Hematopoietic multipotent progenitor cell treated with erythropoietin and hydrocortisone succinate and interleukin-3 and kit ligand, for 15 days (in vitro differentiated cells): ENCODE measurements at regions not wholly inside any gene's neighbourhood (a gene's known extent, or its start where the extent isn't known, plus 50 kb on each side); places are given as distances from the start of the nearest gene placed in this dataset.
"Not testable (repeated sequence)": the region's sequence is repeated elsewhere in the genome, so short reads cannot be mapped to it uniquely, and the experiment has no call there.

Experiments used
- DNase-seq: peaks from one replicate; pipeline ENCODE4 v3.0.0-alpha.2; 2015; ENCODE audit warnings: low spot score

DNA sequence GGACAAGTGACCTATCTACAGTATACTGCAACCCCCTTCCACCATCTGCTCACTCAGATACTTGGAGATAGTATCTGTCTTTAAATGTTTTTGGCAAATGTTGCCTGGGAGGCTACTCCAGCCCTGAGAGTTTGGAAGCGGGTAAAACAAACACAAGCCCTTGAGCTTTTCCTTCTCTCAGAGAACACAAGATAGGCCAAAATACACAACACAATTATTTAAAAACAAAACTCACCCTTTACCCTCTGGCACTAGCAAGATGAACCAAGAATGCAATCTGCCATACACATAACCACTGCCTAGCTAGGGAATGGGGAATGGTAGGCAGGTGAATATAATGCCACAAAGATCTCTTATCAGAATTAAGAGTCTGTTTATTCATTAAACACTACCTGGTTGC, 324.7 kb upstream of the FAM47C start:
- DNase-seq, result no peak

DNA sequence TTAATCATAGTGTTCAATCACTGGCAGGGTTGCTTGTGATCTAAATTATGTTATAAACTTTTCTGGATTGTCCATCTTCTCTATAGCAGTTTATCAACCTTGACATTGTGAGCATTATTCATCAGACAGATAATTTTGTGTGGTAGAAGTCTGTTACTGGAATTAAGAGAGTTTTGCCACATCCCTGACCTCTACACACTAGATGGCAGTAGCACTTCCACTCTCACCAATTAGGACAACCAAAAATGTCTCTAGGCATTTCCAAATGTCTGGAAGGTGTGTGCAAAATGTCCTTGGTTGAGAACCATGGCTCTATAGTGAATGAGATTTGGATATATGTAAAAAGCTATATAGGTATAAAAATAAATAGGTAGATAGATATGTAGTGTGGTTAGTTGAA, 324.1 kb upstream of the FAM47C start:
- DNase-seq, result no peak

DNA sequence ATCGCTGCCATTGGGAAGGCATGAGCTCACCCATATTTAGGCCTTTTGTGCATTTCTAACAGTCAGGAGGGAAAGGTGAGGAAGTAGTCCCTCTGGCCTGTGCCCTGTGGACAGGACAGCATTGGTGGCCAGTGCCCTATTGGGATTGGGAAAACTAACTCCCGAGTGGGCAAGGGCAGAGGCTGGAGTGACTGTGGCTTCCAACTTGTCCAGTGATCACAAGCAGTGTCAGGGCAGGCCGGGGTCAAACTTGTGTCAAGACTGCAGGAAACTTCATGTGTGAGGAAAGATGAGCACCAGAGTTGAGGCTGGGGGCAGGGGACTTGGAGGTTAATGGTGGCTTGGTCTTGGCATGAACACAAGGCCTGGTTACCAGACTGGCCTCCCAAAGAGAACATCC, 286.2 kb upstream of the FAM47C start:
- no peak for DNase-seq

DNA sequence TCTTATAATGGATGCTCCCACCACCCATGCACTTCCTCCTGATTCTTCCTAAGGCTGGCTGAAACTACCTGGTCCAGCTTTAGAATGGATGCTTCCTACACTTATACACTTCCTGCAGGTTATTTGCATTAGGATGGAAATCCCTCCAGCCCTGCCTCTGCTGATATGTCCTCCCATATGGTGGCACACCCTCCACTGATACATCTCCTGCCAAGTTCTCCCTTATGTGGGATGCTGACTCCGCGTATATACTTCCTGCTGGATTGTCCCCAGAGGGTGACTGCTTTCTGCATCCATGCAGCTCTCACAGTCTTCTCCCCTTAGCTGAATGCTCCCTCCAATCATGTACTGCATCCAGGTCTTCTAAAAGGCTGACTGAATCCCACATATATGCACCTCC, 254.6 kb upstream of the FAM47C start:
- no peak for DNase-seq

DNA sequence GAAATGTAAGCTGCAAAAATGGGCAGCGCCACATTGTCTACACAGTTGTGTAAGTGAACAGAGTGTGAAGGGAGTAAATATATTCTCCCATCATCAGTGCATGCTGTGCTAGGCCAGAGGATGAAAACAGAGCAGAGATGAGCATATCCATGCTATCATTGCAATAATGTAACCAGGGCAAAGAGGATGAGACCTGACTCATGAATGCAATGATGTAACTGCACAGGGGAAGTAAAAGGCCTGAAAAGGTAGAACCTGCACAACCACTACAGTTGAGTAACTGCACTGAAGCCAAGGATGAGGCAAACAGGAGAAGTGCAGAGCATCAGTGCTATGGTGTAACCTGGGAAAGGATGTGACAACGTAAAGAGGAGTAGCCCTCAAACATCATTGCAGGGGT, 220.4 kb upstream of the FAM47C start:
- DNase-seq, result no peak

DNA sequence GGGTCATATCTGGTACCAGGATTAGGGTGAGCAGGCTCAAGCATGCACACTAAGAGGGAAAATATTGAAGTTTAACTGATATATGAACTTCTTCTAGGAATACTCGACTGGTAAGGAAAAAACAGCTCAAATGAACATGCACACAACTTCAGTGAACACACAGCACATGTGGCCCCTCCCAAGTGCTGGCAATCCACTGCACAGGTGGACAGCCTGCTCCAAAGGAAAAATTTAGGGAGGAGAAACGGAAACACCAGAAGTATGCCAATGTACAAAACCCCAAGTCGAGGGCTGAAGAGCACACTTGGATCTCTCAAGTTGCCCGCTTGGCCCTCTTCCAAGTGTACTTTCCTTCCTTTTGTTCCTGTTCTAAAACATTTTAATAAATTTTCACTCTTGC, 205.0 kb upstream of the FAM47C start:
- DNase-seq, result no peak

DNA sequence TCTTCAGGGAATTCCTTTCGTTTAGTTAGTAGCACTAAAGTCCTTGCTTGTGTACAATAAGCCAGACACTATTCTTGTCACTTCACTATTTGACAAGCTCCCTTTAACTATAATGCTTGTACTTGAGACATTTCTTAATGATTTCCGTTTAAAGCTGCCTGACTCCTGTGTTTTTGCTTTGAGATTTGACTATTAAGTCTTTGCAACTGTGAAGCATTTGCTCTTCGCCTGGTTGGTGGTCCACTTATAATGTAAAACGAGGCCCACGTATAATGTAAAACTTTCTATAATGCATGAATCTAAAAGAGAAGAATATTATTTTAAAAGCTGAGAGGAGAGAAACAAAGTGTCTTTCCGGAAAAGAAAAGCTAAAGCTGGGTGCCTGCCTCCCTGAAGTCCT, 204.1 kb upstream of the FAM47C start:
- no peak for DNase-seq

DNA sequence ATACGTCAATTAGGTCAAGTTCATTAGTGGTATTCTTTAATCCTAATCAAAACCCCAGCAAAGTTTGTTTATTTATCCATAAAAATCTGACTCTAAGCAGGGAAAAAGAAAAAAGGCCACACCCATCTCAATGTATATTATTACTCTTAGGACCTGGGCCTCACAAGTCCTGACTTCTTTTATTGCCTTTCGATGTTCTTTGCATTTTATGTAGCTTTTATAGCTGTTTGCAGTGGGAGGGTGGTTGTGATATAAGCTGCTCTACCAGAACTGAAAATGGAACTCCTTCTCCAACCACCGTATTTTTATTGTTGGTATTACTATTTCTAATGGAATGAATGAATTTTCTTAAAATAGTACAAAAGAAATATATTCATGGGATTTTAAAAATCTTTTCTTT, 163.3 kb upstream of the FAM47C start:
- no peak for DNase-seq

DNA sequence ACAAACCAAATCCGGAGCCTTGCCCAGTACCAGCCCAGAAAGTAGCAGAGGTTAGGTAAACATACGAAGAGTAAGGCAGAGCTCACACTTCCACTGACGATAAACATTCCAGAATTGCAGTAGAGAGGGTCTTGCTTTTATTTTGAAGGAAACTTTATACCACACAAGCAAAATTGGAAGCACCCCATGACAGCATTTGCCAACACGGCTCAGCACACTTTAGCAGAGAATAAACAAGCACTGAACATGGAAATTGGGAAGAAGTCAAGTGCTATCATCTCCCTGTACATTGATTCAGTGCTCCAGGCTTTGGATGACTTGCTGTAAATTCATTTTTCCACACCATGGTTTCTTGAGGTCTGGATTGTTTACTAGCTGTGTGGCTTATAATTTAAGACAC, 160.7 kb upstream of the FAM47C start:
- no peak for DNase-seq

DNA sequence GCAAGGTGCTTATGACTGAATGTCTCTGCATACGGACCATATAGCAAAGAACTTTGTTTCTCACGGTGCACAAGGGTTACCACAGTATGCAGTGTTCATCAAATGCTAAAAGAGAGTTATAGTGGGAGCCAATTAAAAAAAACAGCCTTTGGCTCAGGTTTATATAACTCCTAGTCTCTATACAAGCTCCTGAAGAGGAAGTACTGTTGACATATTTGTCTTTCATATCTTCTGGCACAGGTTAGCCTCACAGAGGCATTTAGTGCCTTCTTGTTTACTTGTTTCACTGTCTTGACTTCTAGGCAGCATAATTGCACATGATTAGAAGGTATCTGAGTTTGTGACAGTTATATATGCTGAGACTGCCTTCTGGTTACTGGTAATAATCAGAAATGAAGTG, 158.8 kb upstream of the FAM47C start:
- DNase-seq, result no peak

DNA sequence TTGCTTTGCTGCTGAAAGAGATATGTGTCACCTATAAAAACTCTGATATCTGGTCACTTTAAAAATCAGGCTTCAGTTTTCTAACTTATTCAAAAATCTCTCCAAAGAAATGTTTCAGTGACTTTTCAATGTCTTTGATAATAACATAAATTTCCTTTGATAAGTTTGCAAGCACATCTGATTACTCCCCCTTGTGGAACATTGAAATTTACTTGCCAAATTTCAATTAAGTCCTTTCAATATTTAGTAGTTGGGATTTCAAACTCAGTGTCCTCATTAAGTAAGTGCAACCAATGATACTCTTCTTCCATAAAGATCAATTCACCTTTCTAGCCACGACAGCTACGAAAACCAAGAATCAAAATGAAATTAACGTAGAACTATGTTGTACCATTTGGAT, 151.3 kb upstream of the FAM47C start:
- no peak for DNase-seq

DNA sequence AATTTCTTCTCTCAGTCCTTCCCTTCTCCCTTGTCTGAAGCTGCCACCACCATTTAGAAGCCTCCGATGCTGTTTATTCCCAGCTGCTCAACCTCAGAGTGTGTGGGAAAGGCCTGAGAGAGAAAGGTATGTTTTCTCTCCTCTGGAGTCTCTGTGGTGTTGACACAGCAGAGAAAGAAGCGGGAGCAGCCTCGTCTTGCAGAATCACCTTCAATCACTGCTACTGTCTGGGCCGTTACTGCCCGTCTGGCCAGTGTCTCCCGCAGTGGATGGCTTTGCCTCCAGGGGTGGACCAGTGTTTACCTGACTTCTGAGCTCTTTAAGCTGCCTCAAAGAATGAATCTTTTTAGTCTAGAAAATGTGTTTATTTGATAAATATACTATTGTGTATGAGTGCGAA, 148.9 kb upstream of the FAM47C start:
- DNase-seq, result no peak

DNA sequence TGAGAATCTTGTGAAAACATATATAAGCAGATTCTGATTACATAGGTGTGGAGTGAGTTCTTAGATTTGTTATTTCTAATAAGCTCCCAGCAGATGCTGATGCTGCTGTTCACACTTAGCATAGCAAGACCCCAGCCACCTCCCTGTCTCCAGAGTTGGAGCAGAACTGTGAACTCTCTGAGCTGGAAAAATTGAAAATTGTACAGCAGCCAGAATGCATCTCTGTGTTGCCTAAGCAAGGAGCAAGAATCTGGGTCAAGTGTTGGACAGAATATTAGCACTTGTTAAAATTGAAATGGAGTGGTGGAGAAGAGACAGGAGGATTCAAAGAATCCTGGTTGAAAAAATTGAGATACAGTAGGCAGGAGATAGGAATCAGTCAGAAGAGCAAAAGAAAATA, 146.6 kb upstream of the FAM47C start:
- DNase-seq, result no peak

DNA sequence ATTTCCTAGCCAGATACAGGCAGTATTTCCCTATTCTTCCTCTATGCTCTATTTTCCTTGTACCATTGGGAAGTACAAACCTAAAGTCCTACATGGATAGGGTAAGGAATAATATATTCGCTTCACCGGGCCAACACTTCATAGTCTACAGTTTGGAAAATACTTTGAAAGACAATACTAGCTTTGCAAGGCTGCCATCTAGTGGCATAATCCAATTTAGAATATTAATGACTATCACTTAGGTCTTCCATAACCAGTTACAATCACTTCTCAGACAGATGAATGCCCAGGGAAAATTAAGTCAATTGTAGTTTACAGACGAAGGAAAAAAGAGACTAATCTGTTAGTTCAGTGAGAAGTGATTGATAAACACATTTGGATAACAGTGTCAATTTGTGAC, 141.0 kb upstream of the FAM47C start:
- DNase-seq, result peak; percentile 2

DNA sequence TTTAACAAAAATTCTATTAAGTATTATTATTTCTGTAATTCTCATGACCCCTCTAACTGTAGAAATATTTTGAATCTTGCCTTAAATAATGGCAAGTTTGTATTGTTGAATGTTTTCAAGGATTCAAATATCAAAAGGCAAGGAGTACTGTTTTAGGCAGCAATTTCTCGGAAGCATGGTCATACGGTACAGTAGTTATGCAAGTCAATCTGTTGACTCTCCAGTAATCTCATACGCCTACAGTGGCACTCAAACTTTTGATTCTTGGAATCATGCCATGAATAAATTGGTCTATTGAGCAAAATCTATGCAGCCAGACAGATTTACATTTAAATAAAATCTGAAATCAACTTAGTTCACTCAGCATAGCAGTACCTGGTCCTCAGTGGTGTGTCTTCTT, 139.6 kb upstream of the FAM47C start:
- DNase-seq, result no peak

DNA sequence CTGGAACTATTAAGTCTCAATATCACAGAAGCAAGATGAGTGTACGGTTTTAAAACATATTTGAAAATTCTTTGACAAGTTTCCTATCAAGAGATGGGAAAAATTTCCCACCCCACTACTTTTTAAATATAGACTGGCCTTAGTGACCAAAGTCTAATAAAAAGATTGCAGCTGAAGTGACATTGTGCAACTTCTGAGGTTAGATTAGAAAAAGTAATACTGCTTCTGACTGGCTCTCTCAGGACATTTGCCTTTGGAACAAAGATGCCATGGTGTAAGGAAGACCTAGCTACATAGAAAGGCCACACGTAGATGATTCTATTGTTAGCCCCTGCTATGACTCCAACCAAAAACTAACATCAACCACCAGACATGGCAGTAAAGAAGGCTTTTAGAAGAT, 138.7 kb upstream of the FAM47C start:
- DNase-seq, result no peak

DNA sequence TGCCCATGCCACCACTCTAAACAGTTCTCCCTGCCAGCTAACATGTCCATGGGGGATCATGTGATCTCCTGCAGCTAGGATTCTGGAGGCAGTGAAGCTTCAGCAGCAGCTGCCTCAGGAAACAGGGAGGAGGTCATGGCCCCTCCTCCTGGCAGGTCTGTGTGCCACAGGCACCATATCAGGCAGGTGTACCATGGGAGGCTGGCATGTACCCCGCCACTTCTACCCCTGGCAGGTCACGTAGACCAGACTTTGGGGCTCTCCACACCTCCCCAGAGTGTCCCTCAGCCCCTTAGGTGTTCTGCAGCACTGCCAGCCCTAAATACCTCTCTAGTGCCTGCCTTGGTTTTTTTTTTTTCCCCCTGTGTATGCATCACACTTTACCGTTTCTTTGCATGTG, 110.5 kb upstream of the FAM47C start:
- DNase-seq, result no peak

DNA sequence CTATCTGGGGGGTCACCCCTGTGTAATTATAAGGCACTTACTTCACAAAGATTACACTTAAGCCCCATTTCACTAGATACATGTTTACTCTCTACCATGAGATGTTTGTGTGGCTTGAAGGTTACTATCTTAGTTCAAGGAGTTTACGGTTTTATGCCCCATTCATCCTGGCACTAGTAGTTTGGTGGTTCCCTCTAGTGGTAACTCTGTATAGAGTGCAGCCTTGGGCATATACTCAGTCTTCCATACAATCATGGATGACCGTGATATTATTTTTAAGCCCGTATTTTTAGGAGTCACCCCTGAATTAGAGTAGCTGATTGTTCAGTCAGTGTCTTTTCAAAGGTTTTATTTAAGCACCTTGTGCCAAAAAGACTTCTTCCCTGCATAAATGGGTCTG, 109.9 kb upstream of the FAM47C start:
- DNase-seq, result no peak

DNA sequence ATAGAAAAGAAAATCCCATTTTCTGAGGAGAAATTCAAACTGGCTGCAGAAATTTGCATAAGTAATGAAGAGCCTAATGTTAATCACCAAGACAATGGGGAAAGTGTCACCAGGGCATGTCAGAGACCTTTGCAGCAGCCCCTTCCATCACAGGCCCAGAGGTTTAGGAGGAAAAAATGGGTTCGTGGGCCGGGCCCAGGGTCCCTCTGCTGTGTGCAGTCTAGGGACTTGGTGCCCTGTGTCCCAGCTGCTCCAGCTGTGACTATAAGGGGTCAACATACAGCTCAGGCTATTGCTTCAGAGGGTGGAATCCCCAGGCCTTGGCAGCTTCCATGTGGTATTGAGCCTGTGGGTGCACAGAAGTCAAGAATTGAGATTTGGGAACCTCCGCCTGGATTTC, 103.6 kb upstream of the FAM47C start:
- not testable (repeated sequence) for DNase-seq

DNA sequence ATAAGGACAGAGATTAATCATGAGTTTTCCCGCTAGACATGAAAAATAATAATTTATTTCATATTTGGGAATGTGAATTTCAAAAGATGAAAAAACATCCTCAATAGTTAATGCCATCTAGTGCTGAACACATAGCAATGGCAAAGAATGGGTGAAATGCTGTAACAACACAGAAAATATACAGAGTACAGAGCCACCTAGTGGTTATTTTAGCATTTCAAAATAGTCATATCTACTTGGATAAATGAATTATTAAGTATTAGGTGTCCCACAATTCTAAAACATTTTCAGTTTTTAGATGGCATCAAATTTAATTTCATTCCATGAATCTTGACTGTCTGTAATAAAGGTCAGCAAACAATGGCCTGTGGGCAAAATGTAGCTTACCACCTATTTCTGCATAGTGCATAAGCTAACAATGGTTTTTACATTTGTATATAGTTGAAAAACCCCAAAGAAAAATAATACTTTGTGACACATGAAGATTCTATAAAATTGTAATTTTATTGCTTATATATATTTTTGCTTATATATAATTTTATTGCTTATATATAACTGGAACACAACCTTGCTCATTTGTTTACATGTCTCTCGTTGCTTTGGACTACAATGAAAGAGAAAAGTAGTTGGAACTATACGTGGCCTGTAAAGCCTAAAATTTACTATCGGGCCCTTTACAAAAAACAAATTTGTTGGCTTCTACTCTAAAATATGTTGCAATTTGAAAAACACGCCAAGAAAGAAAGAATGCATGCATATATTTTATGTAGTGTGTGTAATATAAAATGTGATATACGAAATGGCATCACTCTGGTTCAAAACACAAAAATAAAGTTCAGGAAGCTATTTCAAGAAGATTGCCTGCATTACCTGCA, 99.1 kb upstream of the FAM47C start:
- DNase-seq, result peak; percentile 2

DNA sequence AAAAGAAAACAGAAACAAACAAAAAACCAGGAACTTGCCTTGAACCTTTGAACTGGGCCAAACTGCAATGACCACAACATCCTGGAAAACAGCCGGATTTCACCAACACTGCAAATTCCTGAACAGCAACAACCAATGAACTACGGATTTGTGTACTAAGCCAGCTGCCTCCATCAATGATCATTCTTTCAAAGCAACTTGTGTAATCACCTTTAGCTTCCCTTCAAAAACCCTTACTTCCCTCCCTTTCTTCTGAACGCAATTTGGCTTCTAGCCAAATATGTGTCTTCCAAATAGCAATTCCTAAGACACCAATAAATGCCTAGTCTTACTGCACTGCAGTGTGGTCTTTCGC, 98.5 kb upstream of the FAM47C start:
- no peak for DNase-seq

DNA sequence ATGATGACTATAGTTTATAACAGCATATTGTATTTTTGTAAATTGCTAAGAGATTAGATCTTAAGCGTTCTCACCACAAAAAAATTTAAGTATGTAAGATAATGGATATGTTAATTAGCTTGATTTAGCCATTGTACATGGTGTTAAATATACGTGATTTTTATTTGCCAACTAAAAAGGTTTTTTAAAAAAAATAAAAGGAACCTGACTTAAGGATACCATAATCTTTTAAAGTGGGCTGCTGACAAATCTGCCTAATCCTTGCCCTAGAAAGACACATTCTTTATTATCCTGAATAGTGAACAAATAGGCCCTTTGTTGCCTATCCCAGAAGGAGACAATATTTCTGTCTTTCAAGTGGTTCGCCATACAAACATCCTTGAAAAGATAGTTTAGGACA, 94.6 kb upstream of the FAM47C start:
- no peak for DNase-seq

DNA sequence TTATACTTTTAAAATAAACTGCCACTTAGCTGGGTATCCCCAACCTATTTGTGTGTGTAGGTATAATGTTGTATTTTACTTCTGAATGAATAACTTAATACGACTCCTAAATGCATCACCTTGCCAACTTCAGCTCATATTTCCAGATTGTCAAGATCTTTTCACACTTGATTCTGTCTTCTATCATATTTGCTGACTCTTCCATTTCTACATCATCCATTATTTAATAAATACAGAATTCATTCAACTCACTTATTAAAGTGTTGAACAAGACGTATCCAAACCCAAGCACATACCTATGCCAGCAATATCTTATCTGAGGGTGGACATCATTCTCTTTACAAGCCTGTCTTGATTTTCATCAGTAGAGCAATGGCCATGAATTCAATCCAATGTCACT, 91.2 kb upstream of the FAM47C start:
- no peak for DNase-seq

DNA sequence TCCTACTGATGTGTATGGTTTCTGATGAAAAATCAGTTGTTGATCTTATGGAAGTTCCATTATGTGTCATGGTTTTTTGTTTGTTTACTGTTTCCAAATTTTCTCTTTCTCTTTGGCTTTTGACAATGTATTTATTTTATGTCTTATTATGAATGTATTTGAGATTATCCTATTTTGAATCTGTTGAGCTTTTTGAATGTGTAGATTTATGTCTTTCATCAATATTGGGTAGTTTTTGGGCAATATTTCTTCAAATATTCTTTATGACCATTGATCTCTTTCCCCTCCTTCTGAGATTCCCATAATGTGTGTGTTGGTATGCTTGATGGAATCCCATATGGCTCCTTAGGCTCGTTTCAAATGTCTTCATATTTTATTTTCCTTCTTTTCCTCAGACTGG, 80.5 kb upstream of the FAM47C start:
- DNase-seq, result no peak

DNA sequence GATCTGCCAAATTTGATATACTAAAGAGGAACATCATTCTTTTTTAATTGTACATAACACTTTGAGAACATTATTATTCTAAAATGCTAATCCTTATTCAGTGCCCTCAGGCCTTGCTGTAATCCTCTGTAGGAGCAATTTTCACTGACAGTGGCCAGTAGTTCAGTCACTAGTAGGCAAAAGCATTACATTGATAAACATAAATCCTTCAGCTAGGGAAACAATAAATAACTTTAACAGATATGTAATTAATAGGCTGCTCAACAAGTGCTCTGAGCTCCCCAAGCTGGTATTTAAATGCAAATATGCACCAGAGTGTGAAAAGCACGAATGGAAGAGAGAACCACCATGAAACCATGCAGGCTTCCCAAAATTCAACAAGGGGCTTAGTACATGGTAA, 77.7 kb upstream of the FAM47C start:
- DNase-seq, result no peak
